Endothelial cell of umbilical vein (primary cell): ENCODE measurements at regions not wholly inside any gene's neighbourhood (a gene's known extent, or its start where the extent isn't known, plus 50 kb on each side); places are given as distances from the start of the nearest gene placed in this dataset.

Experiments
- CTCF ChIP-seq, 2 donors: IDR thresholded peaks; 1 replicate in 1 of 2; 2 replicates in 1 of 2; pipeline ENCODE4 v1.5.1; 2011; ENCODE audit warnings: low read length in 2 of 2, mild to moderate bottlenecking in 2 of 2, moderate library complexity in 2 of 2, control low read depth in 1 of 2, inconsistent platforms in 1 of 2, low read depth in 1 of 2; ENCODE audit not compliant: insufficient read depth in 1 of 2; ENCODE audit errors: extremely low read depth in 1 of 2
- EZH2 ChIP-seq: IDR thresholded peaks from 2 replicates; pipeline ENCODE4 v1.6.1; 2012; ENCODE audit warnings: borderline replicate concordance, low read depth, mild to moderate bottlenecking, moderate library complexity, low read length, inconsistent platforms; ENCODE audit not compliant: severe bottlenecking
- GATA2 ChIP-seq: IDR thresholded peaks from 2 replicates; pipeline ENCODE4 v1.7.0; 2011; ENCODE audit warnings: low read depth, mild to moderate bottlenecking, moderate library complexity, mixed read lengths, low read length; ENCODE audit not compliant: insufficient read length, insufficient read depth
- MAX ChIP-seq: IDR thresholded peaks from 2 replicates; pipeline ENCODE4 v1.6.1; 2011; ENCODE audit not compliant: insufficient read depth, insufficient read length
- MYC ChIP-seq: IDR thresholded peaks from one replicate; pipeline ENCODE4 v1.6.1; 2011; ENCODE audit warnings: mild to moderate bottlenecking, low read depth, low read length
- POLR2A ChIP-seq: IDR thresholded peaks from 2 replicates; pipeline ENCODE4 v1.6.1; 2012; ENCODE audit warnings: low read depth, mild to moderate bottlenecking, control low read depth, low read length

GRCh38 chr10:44834131-44834530, 77.0 kb upstream of the TMEM72 start:
- TF ChIP-seq CTCF (IDR thresholded peaks at IDR 0.05; ENCODE audit: extremely low read depth in 1 of 2, insufficient read depth in 1 of 2, low read depth in 1 of 2, low read length in 2 of 2) (no peak), POLR2A (no peak), MYC (no peak), EZH2 (no peak), GATA2 (no peak), MAX (no peak)
